Stimulated activated CD4-positive, alpha-beta T cell treated with anti-CD3 and anti-CD28 coated beads, Interleukin-4, amount 100 ng/mL, for 24 hours (primary cell): ENCODE measurements at regions not wholly inside any gene's neighbourhood (a gene's known extent, or its start where the extent isn't known, plus 50 kb on each side); places are given as distances from the start of the nearest gene placed in this dataset.

Source experiments
- DNase-seq: peaks from one replicate; pipeline ENCODE4 v3.0.0-alpha.2; 2020

- DNase-seq, result no peak
Measured at GRCh38 chr1:11414926-11415538, 63.9 kb upstream of the DISP3 start.

DNA sequence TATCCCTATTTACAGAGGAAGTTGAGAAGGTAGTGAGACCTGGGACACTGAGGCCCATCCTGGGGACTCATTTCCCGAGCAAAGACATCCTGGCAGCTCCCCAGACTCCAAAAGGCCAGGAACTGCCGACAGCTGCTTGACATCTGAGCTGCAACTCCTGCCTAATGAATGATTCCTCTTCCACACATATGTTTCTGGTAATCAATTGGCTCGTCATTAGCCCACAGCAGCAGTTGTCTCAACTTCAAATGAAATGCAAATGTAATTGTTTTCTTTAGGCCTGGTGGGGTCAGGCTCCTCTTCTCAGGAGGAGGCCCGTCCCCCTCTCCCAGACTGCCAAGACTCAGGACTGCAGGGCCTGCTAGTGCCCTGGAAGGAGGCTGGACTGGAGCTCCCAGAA, 61.8 kb upstream of the DISP3 start:
- DNase-seq, result no peak

- no peak for DNase-seq
Measured at GRCh38 chr1:11418056-11418455, 60.9 kb upstream of the DISP3 start.

GRCh38 chr1:11421443-11421842, 57.5 kb upstream of the DISP3 start:
- DNase-seq, result no peak

DNA sequence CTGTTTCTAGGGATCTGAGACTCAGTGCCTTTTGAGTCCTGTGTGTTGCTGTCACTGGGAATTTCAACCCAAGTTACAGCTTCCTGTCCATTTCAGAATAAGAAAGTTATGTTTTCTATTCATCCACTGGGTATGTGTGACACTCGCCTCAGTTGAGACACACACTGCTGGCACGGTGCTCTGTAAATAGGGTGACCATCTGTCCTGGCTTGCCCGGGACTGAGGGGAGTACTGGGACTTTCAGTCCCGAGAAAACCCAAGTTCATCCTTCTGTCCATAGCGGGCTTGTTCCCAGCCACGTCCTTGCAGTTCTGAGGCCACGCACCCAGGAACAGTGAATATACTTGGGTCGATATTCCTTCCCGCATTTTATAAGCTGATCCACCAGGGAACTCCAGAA, 56.3 kb upstream of the DISP3 start:
- DNase-seq, result no peak

DNA sequence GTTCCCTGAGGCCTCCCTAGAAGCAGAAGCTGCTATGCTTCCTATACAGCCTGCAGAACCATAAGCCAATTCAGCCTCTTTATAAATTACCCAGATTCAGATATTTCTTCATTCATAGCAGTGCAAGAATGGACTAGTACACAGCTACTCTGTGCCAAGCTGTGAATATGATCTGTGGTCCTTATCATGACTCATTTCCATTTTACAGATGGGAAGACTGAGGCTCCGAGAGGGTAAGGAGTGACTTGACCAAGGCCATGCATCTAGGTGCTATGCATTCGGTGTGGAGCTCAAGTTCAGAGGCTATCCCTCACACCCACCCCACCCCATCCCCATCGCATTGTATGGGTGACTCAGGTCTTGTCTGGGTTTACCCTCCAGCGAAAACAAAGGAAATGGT, 52.3 kb upstream of the DISP3 start:
- no peak for DNase-seq

- DNase-seq, result no peak
Measured at GRCh38 chr1:11428789-11429188, 50.2 kb upstream of the DISP3 start.
